H1 (cell line): ENCODE measurements at regions not wholly inside any gene's neighbourhood (a gene's known extent, or its start where the extent isn't known, plus 50 kb on each side); places are given as distances from the start of the nearest gene placed in this dataset.

ENCODE experiments used
- CREB1 ChIP-seq: IDR thresholded peaks from 2 replicates; pipeline ENCODE4 v1.6.1; 2012; ENCODE audit warnings: inconsistent platforms
- EP300 ChIP-seq, 2 experiments: IDR thresholded peaks; 1 replicate in 1 of 2; 2 replicates in 1 of 2; pipeline ENCODE4 v1.6.1; 2011 to 2012; ENCODE audit warnings: low read depth in 2 of 2, low read length in 2 of 2, mild to moderate bottlenecking in 2 of 2, borderline replicate concordance in 1 of 2, inconsistent platforms in 1 of 2, moderate library complexity in 1 of 2
- HDAC2 ChIP-seq, 2 experiments: fragments of 300-600 bp in 1 of 2; sonication (generic) in 1 of 2; IDR thresholded peaks; 2 replicates each; pipeline ENCODE4 v1.6.1; 2011 to 2012; ENCODE audit warnings: low read depth in 2 of 2, low read length in 2 of 2, mild to moderate bottlenecking in 2 of 2, moderate library complexity in 2 of 2, borderline replicate concordance in 1 of 2, inconsistent platforms in 1 of 2
- JUND ChIP-seq: IDR thresholded peaks from 2 replicates; pipeline ENCODE4 v1.6.1; 2011; ENCODE audit warnings: mild to moderate bottlenecking, improper control_type of control experiment, low read length
- MAX ChIP-seq: IDR thresholded peaks from 2 replicates; pipeline ENCODE4 v1.6.1; 2012; ENCODE audit warnings: inconsistent platforms
- PHF8 ChIP-seq: fragments of 200-600 bp; sonication (generic); conservative IDR thresholded peaks from 2 replicates; pipeline ENCODE4 v1.7.1; 2012; ENCODE audit warnings: low read depth, mild to moderate bottlenecking, inconsistent platforms, low read length, moderate library complexity
- POLR2A ChIP-seq, 2 experiments: IDR thresholded peaks; 1 replicate in 1 of 2; 2 replicates in 1 of 2; pipeline ENCODE4 v1.6.1; 2011; ENCODE audit warnings: low read depth in 2 of 2, low read length in 2 of 2, mild to moderate bottlenecking in 2 of 2; ENCODE audit errors: control extremely low read depth in 1 of 2
- POLR2AphosphoS5 ChIP-seq: IDR thresholded peaks from 2 replicates; pipeline ENCODE4 v1.6.1; 2011; ENCODE audit warnings: low read depth, low read length
- RFX5 ChIP-seq: IDR thresholded peaks from 2 replicates; pipeline ENCODE4 v1.6.1; 2011; ENCODE audit warnings: low read depth, low read length, improper control_type of control experiment, borderline replicate concordance
- SIN3A ChIP-seq, 2 experiments: IDR thresholded peaks in 1 of 2; conservative IDR thresholded peaks in 1 of 2; 2 replicates each; pipeline ENCODE4 v1.6.1; 2011 to 2012; ENCODE audit warnings: low read length in 2 of 2, improper control_type of control experiment in 1 of 2, low read depth in 1 of 2, mild to moderate bottlenecking in 1 of 2
- TAF1 ChIP-seq: IDR thresholded peaks from 2 replicates; pipeline ENCODE4 v1.6.1; 2011; ENCODE audit warnings: mild to moderate bottlenecking, low read depth, low read length
- TF ChIP-seq, protein P1 (sequence below), 3 experiments: IDR thresholded peaks; 1 replicate in 2 of 3; 2 replicates in 1 of 3; pipeline versions ENCODE4 v1.5.1 to v1.6.1; 2011; ENCODE audit warnings: low read length in 3 of 3, mild to moderate bottlenecking in 3 of 3, inconsistent platforms in 2 of 3, low read depth in 1 of 3, moderate library complexity in 1 of 3; ENCODE audit not compliant: insufficient read depth in 1 of 3; ENCODE audit errors: control extremely low read depth in 1 of 3

- TF ChIP-seq, protein P1, sequence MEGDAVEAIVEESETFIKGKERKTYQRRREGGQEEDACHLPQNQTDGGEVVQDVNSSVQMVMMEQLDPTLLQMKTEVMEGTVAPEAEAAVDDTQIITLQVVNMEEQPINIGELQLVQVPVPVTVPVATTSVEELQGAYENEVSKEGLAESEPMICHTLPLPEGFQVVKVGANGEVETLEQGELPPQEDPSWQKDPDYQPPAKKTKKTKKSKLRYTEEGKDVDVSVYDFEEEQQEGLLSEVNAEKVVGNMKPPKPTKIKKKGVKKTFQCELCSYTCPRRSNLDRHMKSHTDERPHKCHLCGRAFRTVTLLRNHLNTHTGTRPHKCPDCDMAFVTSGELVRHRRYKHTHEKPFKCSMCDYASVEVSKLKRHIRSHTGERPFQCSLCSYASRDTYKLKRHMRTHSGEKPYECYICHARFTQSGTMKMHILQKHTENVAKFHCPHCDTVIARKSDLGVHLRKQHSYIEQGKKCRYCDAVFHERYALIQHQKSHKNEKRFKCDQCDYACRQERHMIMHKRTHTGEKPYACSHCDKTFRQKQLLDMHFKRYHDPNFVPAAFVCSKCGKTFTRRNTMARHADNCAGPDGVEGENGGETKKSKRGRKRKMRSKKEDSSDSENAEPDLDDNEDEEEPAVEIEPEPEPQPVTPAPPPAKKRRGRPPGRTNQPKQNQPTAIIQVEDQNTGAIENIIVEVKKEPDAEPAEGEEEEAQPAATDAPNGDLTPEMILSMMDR (IDR thresholded peaks at IDR 0.05; ENCODE audit: control extremely low read depth in 1 of 3, insufficient read depth in 1 of 3, low read depth in 1 of 3, low read length in 3 of 3), result no peak
- no peak for TF ChIP-seq CREB1
- TF ChIP-seq JUND, result no peak
- no peak for TF ChIP-seq SIN3A (conservative IDR thresholded peaks at IDR 0.05 in 1 of 2, IDR thresholded peaks at IDR 0.05 in 1 of 2; ENCODE audit: low read depth in 1 of 2, low read length in 2 of 2)
- TF ChIP-seq EP300 (IDR thresholded peaks at IDR 0.05; ENCODE audit: borderline replicate concordance in 1 of 2, low read depth in 2 of 2, low read length in 2 of 2), result no peak
- TF ChIP-seq POLR2AphosphoS5, result no peak
- TF ChIP-seq TAF1, result no peak
- TF ChIP-seq MAX, result no peak
- TF ChIP-seq POLR2A (IDR thresholded peaks at IDR 0.05; ENCODE audit: control extremely low read depth in 1 of 2, low read depth in 2 of 2, low read length in 2 of 2), result no peak
- TF ChIP-seq PHF8, result no peak
- TF ChIP-seq RFX5, result no peak
- TF ChIP-seq HDAC2 (IDR thresholded peaks at IDR 0.05; ENCODE audit: borderline replicate concordance in 1 of 2, low read depth in 2 of 2, low read length in 2 of 2), result no peak
Observed at GRCh38 chr5:4114452-4114851, 518.8 kb downstream of the IRX1 start.
